DMS114 treated with DMSO at 0.1 percent for 48 hours (cell line): ENCODE measurements at regions not wholly inside any gene's neighbourhood (a gene's known extent, or its start where the extent isn't known, plus 50 kb on each side); places are given as distances from the start of the nearest gene placed in this dataset.

Source experiments
- DNase-seq: peaks from one replicate; lab custom pipeline; 2025; ENCODE audit not compliant: unreplicated experiment; lab: John Stamatoyannopoulos, UW

DNA sequence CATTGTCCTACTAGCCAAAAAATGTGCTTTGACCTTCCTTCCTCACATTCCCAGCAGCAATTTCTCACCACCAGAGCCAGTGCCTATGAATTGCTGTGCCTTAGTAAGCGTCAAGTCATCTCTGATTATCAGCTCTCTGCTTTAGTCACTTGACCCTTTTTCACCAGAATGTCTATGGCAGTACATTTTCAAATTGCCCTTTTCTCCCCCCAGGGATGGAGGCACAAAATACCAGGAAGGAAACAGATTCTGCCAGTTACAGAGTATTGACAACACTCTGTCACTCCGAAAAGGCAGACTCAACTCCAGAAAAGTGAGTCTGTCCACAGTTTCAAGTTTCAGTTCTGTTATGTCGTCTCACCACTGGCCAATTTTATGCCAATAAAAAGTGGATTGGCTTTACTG, 167.4 kb downstream of the TNFSF18 start:
- DNase-seq, result no peak

DNA sequence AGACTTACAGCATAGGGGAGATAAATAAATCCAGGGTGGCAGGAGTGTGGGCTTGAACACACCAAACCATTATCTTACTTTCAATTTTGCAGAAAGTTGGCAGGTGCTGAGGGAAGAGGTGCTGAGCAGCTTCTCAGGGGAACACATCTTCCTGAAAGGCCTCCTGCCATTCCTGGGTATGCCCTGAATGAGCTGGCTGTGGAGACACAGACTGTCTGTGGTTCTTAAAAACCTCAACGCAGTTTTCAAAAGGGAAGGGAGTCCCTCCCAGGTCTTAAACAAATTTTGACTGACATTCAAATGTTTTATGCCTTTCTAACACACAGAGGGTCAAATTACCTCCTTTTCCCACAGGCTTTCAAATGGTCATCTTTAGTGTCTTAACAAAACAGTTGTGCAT, 166.9 kb downstream of the TNFSF18 start:
- no peak for DNase-seq

DNA sequence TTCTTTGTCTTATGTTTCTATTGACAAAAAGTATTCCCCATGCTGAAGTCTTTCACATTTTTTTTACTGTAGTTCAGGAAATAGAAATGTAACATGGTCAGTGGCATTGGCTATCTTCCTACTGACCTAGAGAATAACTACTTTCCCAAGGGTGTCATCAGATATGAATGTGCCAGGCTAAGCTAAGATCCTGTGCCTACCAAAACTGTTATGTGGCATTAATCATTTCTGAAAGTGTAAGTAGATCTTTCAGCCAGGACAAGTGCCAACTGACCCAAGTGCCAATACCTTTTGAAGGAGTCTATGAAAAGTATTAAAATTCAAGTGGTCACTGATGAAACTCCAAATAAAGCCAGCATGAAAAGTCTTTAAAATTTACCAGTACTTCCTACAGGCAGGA, 165.3 kb downstream of the TNFSF18 start:
- no peak for DNase-seq

DNA sequence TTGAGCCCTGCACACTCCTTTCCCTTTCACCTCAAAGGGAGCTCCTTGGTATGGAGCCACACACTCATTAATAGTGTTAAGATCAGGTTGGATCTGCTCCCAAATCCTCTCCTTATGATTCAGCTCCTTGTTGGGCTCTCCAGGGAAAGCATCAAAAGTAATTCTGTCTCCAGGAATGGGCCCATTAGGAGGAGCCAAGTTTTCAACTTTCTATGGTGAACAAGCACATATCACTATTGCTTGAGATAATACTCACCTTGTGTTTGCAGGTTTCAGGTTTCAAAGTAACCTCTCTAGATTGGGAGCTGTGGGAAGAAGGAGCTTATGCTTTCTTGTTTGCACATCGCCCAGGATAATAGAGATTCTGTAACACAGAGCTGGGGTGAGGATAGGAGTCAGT, 164.8 kb downstream of the TNFSF18 start:
- DNase-seq, result no peak

DNA sequence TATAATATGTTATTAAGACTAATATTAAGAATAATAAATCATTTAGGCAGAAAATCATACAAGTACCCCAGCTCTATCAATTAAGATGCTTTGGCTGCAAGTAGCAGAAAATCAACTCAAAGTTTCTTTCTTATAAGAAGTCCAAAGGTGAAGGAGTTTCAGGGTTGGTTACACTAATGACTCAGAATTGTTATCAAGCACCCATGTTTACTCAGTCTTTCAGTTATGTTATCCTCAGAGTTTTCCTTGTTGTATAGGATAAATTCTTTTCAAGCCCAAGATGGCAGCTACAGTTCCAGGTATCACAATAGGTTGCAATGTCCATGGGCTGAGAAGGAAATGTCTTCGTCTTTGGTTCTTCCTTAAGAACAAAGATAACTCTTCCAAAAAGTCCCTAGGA, 163.6 kb downstream of the TNFSF18 start:
- no peak for DNase-seq

DNA sequence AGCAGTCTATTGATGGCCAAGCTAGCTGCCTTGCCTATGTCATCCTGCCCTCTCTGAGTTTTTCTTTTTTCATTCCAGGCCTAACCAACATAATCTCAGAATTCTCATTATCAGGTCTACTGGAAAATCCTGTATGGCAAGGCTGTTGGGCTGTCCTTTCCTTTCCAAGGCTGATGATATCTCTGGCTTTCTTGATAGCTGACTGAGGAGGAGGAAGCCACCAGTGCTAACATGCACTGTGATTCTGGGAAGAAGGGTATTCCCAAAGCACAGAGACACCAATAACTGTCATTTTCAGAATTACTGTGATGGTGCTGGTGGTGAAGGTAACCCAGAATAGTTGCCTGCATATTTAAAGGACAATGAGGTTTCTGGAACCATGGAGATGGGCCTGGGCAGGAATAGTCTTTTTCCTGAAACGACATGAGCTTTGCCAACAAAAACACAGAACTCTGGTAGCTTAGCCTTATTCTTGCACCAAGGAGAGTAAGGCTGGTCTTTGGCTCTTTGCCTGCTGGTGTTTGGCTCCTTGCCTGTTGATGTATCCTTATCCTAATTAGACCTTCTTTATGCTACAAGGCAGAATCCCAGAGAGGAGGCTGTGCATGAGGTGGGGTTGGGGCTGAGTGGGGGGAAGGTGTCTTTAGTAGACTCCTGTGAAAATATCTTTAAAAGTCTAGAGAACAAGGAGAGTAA, 157.4 kb downstream of the TNFSF18 start:
- DNase-seq, result no peak

DNA sequence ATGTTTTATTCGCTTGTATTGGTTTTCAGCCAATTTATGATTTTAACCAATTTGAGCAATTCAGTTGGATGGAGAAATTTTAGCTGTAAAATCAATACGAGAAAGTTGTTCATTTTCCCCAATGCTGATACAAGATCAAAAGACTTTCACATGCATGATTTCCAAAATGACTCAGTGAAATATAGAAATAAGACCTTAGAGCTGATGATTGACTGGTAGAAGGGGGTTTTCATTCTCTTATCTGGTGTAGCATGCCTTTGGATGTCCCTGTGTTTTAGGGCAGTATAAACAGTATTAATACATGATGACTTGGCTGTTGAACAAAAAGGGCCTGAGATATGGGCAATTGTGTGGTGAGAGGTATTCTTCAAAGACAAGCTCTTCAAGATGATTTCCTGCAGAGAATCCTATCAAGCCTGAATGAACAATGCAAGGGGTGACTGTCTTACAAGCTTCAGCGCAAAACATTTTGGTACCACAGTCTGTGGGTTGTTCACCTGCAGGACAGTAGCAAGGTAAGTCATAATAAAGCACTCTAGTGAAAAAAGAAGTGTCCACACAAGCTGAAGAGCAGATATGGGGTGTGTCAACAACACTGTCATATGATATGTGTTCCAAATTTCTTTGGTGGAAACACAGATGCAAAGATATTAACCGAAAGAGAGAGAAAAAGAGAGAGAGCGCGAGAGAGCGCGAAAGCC, 156.2 kb downstream of the TNFSF18 start:
- DNase-seq, result no peak

DNA sequence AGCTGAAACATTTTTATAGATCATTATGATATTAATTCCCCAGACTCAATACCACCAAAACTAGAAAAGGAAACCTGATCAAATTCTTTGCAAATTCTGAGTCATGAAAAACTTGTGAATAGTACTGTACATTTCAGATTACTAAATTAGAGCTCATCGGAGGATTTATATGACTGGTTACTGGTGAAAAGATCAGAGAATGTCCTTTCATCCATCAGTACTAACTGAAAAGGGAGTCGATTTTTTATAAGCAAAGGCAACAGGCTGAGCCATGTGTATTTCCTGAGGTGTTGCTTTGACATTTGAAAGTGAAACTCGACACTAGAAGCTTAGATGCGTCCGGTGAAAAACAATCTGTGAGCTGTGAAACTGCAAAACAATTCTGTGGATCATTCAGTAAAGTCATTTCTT, 155.7 kb downstream of the TNFSF18 start:
- no peak for DNase-seq

DNA sequence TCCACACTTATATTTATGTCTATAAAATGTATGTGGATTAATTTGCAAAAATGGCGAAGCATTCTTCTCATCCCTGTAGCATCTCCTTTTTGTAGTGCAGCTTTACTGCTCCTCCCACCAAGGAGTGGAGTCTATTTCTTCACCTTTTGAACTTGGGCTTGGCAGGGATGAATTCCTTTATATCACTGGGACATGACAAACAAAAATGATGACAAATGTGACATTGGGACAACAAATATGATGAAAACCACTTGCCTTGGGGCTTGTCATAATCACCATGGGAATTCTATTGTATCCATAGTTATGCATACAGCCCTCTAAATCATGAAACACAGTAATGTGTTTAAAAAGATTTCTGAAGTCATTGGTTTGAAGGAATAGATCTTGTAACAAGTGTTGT, 155.0 kb downstream of the TNFSF18 start:
- DNase-seq, result no peak

DNA sequence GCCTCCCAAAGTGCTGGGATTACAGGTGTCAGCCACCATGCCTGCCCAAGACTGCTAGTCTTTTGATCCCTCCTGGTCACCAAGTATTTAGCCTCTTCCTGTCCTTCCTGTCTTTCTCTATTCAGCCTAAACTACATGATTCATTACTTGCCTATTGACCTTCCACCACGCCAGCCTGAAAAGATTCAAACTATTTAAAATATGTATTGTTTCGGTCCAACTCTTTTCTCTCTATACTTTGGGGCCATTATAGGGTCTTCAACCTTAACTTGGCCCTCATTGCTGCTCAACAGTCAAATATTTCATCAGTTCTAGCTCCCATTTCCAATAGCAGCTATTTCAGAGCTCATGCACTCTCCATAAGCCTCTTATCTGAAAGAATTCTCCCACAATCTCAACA, 153.0 kb downstream of the TNFSF18 start:
- DNase-seq, result no peak

DNA sequence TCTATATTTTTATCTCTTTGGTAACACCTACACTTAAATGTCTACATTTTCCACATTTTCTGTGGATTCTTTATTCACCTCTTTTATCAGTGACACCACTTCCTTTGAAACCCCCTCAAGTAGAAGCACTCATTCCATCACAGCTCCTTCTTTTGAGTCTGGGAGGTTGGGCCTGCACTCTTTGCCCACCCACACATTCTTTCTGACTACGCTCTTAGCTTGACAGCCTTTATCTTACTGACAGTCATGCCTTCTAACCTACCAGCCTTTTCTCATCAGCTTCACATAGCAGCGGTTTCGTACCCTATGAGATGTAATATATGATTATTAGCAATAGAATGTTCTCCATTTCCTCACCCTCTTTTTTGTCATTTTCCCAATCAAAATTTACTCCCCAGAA, 151.9 kb downstream of the TNFSF18 start:
- no peak for DNase-seq

DNA sequence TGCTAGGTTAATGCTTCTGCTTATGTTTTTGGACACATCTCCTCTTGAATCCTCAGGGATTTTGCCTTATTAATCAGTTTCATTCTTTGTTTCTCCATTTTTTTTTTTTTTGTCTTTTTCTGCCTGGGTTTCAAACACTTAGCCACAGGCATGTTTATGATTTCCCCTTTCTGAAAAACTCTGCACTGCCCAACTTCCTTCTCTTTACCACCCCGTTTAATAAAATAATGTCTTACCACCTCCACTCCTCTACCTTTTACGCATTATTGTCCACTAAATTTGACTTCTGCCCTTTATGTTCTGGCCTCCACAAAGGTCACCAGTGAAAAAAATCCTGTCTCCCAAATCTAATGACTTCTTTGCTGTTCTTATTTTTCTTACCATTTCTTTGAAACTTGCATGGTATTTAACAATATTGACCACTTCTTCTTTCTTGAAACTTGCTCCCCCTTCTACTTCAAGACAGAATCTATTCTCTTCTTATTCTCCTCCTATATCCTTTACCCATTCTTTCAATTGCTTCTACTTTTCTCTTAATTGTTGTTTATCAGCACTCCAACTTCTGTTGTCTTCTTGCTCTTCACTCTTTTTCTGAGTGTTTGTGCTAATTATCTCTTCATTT, 150.3 kb downstream of the TNFSF18 start:
- no peak for DNase-seq

DNA sequence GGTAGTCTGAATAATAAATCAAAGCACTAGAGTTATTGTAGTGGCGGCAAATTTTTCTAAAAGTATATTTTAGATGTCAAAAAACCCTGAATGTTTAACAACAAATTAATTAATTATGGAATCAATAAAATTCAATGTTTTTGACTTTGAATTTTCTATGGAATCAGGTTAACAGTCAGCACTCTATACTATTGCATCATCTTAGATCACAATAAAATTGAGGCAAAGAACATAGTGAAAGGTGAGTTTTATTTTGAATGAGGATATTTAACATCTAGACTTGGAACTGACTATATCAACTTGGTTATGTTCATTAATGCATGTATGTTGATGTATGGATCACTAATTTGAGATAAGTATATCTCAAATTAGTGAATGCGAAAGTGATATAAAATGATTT, 148.5 kb downstream of the TNFSF18 start:
- DNase-seq, result no peak

DNA sequence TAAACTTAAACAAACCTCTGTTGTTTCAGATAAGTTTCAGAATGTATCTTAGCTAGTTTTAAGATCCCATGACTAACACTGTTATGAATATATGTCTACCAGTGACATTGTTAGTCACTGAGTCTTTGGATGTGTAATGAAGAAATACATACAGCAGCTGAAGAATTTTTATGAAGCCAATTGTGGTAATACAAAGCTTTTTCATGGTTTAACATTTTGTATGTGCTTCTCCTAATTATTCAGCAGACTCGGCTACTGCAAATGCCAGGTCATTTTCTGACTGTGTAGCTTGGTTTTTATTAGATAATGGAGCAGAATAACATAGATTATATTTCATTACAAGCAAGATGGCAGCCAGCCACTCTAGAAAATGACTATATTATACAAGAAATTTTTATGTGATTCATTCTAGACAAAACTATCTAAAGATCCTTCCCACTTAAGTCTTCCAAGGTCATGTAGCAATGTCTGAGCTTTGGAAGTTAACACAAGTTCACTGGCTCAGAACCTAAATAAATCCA, 147.8 kb downstream of the TNFSF18 start:
- DNase-seq, result no peak

DNA sequence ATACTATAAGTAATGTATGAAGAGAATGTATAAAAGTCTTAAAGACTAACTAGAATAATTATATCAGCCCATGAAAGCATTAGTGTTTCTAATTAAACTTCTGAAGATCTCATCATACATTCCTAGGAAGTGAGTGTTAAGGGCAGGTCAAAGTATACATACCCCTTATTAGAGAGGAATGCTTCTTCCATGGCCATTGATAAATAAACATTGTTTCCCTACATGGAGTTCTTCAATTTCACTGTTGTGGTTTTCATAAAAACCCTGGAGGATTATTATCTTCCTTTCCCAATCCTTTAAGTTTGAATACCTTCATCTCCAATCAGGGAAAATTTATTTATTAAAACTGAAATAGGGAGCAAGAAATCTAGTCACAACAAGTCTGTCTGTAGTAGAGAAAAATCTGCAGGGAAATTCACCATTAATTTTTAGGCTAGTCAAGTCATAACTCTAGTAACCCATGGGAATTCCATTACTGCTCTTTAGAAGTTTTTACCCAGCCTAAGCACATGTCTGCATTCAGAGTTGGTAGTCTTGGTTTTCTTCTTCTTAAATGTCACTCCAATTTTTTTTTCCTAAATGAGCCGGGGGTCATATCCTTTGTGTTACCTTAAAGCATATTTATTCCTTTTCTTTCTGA, 147.0 kb downstream of the TNFSF18 start:
- no peak for DNase-seq

DNA sequence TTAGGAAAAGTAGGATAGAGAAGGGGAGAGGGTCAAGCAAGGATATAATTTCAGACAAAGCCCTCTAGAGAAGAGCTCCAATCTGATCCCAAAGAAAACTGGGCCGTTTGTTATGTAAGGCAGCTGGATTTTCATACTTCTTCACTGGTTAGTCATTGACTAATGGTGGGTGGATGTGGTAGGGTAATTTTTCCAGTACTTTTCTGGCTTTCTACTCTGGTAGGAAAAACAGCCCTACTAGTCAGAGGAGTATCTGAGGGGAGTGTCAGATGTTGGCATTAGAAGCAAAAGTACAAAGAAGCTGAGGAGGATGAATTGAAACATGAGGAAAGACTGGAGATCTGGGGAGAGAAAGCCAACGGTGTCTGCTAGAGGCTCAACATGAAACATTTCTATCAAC, 145.3 kb downstream of the TNFSF18 start:
- DNase-seq, result no peak

DNA sequence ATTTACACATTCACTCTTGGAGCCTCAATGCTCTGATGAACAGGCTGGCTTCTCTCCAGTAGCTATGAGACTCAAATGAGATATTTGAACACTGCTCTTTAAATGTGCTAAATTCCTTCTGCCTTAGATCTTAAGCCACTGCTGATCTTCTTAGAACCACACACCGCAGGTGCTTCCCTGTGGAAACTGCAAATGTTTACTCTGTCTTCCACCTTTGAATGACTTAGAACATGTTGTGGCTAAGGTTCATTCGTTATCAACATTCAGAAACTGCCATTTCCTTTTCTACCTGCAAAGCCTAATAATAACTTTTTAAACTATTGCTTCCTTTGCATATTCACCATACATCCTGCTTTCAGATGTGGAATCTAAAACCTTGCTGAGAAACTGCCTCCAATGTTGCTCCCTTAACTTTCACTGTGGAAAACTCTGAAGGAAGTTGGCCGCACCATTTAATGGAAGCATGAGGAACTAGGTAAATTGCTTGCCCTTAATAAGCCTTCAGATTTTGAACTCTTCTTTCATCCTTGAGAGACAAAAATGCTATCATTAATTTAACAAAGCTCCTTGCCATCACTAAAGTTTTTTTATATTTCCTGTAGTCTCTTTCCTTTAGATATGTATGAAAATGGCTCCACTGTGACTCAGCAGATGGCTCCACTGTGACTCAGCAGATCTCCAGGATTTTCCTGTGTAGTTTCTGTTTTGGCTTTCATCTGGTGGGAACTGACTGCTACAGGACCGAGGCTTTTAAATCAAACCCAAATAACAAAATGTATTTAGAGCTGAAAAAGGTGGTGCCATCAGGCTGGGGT, 143.8 kb downstream of the TNFSF18 start:
- DNase-seq, result no peak

DNA sequence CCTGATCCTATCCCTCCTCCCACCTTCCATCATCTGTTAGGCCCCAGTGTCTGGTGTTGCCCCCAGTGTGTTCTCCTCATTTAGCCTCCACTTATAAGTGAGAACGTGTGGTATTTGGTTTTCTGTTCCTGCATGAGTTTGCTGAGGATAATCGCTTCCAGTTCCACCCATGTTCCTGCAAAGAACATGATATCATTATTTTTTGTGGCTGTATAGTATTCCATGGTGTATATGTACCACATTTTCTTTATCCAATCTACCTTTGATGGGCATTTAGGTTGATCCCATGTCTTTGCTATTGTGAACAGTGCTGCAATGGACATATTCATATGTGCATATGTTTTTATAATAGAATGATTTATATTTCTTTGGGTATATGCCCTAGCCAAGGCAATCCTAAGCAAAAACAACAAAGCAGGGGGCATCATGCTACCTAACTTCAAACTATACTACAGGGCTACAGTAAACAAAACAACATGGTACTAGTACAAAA, 142.9 kb downstream of the TNFSF18 start:
- DNase-seq, result no peak

DNA sequence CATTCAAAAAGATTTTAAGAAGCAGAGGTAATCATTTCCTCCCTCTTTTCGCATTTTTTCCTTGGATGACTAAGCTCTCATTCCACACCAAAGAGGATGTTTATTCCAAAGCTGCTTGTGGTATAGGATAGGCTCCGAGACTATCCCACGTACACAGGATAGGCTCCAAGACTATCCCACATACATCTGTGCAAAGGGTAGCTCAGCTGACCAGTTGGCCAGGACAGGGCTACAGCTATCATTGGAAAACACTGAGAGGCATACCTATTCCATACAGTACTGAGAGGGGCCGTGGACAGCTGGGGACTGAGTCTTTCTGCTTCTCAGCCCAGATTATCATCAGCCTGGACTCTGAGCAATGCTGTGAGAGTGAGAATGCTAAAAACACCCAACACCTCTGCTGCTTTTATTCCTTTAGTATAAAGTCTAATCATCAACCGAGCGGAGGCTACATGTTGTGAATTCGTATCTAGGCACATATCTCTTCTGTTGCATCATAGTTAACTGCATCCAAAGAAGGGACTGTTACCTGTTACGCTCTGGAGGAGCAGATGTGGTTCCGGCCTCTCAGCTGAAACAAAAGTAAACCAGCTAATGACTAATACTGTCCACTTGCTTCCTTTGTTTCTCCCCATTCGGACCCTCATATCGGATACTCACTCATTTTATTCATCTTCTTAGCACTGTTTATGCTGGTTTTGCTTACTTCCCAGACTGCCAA, 141.0 kb downstream of the TNFSF18 start:
- no peak for DNase-seq

DNA sequence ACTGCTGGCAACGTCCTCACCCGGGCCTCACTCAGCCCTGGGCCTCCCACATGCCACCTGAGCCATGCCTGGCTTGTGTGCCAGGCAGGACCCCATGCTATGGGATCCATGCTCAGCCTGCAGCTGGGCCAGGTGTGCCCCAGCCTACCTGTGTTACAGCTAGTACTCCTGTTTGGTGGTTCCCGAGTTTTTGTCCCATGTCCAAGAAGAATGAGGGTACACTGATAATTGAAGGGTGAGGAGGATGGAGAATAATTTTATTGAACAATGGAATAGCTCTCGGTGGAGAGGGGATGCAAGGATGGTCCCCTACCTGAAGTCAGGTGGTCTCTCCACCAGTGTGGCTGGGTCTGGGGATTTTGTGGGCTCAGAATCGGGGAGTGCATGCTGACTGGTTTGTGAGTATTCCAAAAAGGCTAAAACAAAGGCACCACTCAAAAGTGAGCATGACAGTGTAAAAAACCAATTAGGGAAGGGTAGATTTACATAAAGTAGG, 137.9 kb downstream of the TNFSF18 start:
- no peak for DNase-seq
